GM23338 (cell line): ENCODE measurements at regions not wholly inside any gene's neighbourhood (a gene's known extent, or its start where the extent isn't known, plus 50 kb on each side); places are given as distances from the start of the nearest gene placed in this dataset.

Experiments used
- ATAC-seq: fragments of 200-7000 bp; cut with Tn5 transposase; 3 replicates; pipeline ENCODE4 v1.9.1; 2020
- DNase-seq: peaks from one replicate; pipeline ENCODE4 v3.0.0-alpha.2; 2015; ENCODE audit warnings: low spot score
- H2AFZ ChIP-seq: fragments of 200-600 bp; sonication (generic); 2 replicates; pipeline ENCODE4 v1.8.0; 2016; ENCODE audit warnings: antibody characterized with exemption, mild to moderate bottlenecking, moderate library complexity
- H3F3A ChIP-seq: fragments of 200-600 bp; sonication (generic); replicated peaks from 2 replicates; pipeline ENCODE4 v1.8.0; 2017; ENCODE audit warnings: antibody characterized with exemption, mixed run types, low read depth
- H3K27ac ChIP-seq: fragments of 200-600 bp; sonication (generic); 2 replicates; pipeline ENCODE4 v1.6.1; 2016; ENCODE audit warnings: low read depth
- H3K27me3 ChIP-seq: fragments of 200-600 bp; sonication (generic); 2 replicates; pipeline ENCODE4 v1.8.0; 2016; ENCODE audit warnings: mild to moderate bottlenecking, mixed run types, moderate library complexity; ENCODE audit not compliant: insufficient read depth
- H3K36me3 ChIP-seq: fragments of 200-600 bp; sonication (generic); 2 replicates; pipeline ENCODE4 v1.8.0; 2016; ENCODE audit warnings: mild to moderate bottlenecking; ENCODE audit not compliant: insufficient read depth
- H3K4me1 ChIP-seq: fragments of 200-600 bp; sonication (generic); 2 replicates; pipeline ENCODE4 v1.8.0; 2016; ENCODE audit warnings: mild to moderate bottlenecking, moderate library complexity; ENCODE audit not compliant: insufficient read depth
- H3K4me2 ChIP-seq: fragments of 200-600 bp; sonication (generic); 2 replicates; pipeline ENCODE4 v1.7.1; 2017; ENCODE audit warnings: mixed run types
- H3K4me3 ChIP-seq: fragments of 200-600 bp; sonication (generic); 2 replicates; pipeline ENCODE4 v1.6.1; 2016; ENCODE audit warnings: mixed run types
- H3K79me2 ChIP-seq: fragments of 200-600 bp; sonication (generic); replicated peaks from 2 replicates; pipeline ENCODE4 v1.8.0; 2017; ENCODE audit warnings: mild to moderate bottlenecking; ENCODE audit not compliant: insufficient read depth
- H3K9me2 ChIP-seq: fragments of 200-600 bp; sonication (generic); 2 replicates; pipeline ENCODE4 v1.8.0; 2017; ENCODE audit not compliant: insufficient read depth
- H4K20me1 ChIP-seq: fragments of 200-600 bp; sonication (generic); replicated peaks from 2 replicates; pipeline ENCODE4 v1.8.0; 2017; ENCODE audit warnings: mild to moderate bottlenecking; ENCODE audit not compliant: insufficient read depth
- H3K27ac Mint-ChIP-seq: 2 replicates; pipeline ENCODE4 v1.8.0; 2020; ENCODE audit warnings: inconsistent platforms, mild to moderate bottlenecking, moderate library complexity, mixed read lengths
- H3K27me3 Mint-ChIP-seq: 3 replicates; pipeline ENCODE4 v1.8.0; 2022; ENCODE audit warnings: low read depth, mild to moderate bottlenecking, moderate library complexity, mixed read lengths, inconsistent platforms; ENCODE audit not compliant: insufficient read depth, poor library complexity
- H3K36me3 Mint-ChIP-seq: 3 replicates; pipeline ENCODE4 v1.8.0; 2021; ENCODE audit warnings: low read depth, mild to moderate bottlenecking, inconsistent platforms, moderate library complexity, mixed read lengths
- H3K4me1 Mint-ChIP-seq: 3 replicates; pipeline ENCODE4 v1.8.0; 2020; ENCODE audit warnings: mild to moderate bottlenecking, inconsistent platforms, mixed read lengths
- H3K4me3 Mint-ChIP-seq: 3 replicates; pipeline ENCODE4 v1.8.0; 2021; ENCODE audit warnings: moderate library complexity, mild to moderate bottlenecking, inconsistent platforms, mixed read lengths
- H3K9me3 Mint-ChIP-seq: 3 replicates; pipeline ENCODE4 v1.8.0; 2020; ENCODE audit warnings: moderate library complexity, mild to moderate bottlenecking, inconsistent platforms, mixed read lengths
- CREB1 ChIP-seq: fragments of 250-450 bp; sonication (Bioruptor Pico); IDR thresholded peaks from 2 replicates; pipeline ENCODE4 v1.5.0; 2020; ENCODE audit warnings: low read depth, mild to moderate bottlenecking, moderate library complexity
- CTCF ChIP-seq, 2 experiments: fragments of 200-600 bp in 1 of 2; sonication (generic) in 1 of 2; conservative IDR thresholded peaks; 2 replicates each; pipeline versions ENCODE4 v1.5.1 to v1.6.1; 2016 to 2017; ENCODE audit warnings: antibody characterized with exemption in 2 of 2, low read depth in 2 of 2, mild to moderate bottlenecking in 2 of 2, moderate library complexity in 1 of 2
- EZH2 ChIP-seq: fragments of 200-600 bp; sonication (generic); IDR thresholded peaks from one replicate; pipeline ENCODE4 v1.8.0; 2017; ENCODE audit warnings: antibody characterized with exemption, mild to moderate bottlenecking, low read depth; ENCODE audit not compliant: unreplicated experiment
- EZH2phosphoT487 ChIP-seq: fragments of 200-600 bp; sonication (generic); IDR thresholded peaks from one replicate; pipeline ENCODE4 v1.8.1; 2018; ENCODE audit warnings: antibody characterized with exemption; ENCODE audit not compliant: unreplicated experiment
- JUNB ChIP-seq: IDR thresholded peaks from one replicate; pipeline ENCODE4 v1.6.1; 2016; ENCODE audit warnings: antibody characterized with exemption; ENCODE audit not compliant: unreplicated experiment
- NANOG ChIP-seq: IDR thresholded peaks from 2 replicates; pipeline ENCODE4 v1.6.1; 2016; ENCODE audit warnings: antibody characterized with exemption, borderline replicate concordance
- POLR2AphosphoS5 ChIP-seq: IDR thresholded peaks from 2 replicates; pipeline ENCODE4 v1.6.1; 2016; ENCODE audit warnings: antibody characterized with exemption, low read depth
- REST ChIP-seq: IDR thresholded peaks from one replicate; pipeline ENCODE4 v1.6.1; 2018; ENCODE audit warnings: antibody characterized with exemption; ENCODE audit not compliant: unreplicated experiment
- STAT1 ChIP-seq: IDR thresholded peaks from one replicate; pipeline ENCODE4 v1.6.1; 2016; ENCODE audit warnings: antibody characterized with exemption; ENCODE audit not compliant: unreplicated experiment
- ZNF114 ChIP-seq: fragments of 250-450 bp; sonication (Bioruptor Pico); IDR thresholded peaks from 2 replicates; pipeline ENCODE4 v1.5.0; 2020; ENCODE audit warnings: mild to moderate bottlenecking, moderate library complexity
- ZNF331 ChIP-seq: fragments of 250-450 bp; sonication (Bioruptor Pico); IDR thresholded peaks from 2 replicates; pipeline ENCODE4 v1.5.0; 2020; ENCODE audit warnings: low read depth, mild to moderate bottlenecking, moderate library complexity
- TF ChIP-seq, protein P1 (sequence below): IDR thresholded peaks from 2 replicates; pipeline ENCODE4 v1.6.1; 2016; ENCODE audit warnings: antibody characterized with exemption
- TF ChIP-seq, protein P2 (sequence below): fragments of 250-450 bp; sonication (Bioruptor Pico); IDR thresholded peaks from 2 replicates; pipeline ENCODE4 v1.5.0; 2020; ENCODE audit warnings: mild to moderate bottlenecking, moderate library complexity

DNA sequence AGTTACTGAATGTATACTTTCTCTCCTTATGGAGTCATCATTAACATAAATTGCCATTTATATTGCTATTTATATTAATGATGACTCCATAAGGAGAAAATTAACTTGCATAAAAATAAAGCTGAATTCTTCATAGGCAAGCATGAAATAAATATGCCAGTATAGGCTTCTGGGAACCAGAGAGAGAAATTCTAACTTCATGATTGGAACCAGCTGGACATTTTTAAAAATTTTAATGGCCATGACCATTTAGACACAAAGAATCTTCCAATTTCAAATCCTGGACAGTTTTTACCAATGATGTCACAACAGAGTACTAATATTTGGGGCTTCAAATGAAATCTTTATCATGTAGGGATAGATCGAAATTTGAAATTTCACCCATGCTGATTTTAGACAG, 268.7 kb downstream of the PTGER3 start:
- Mint-ChIP-seq H3K27ac (no peak overlapping the region), H3K4me1 (no peaks in the 10 kb centered on the region)
- H2AFZ ChIP-seq = no peak overlapping the region

More for the DNA sequence above, 268.7 kb downstream of the PTGER3 start:
- no peaks in the 10 kb centered on the region for H4K20me1 ChIP-seq
- H3K27ac ChIP-seq = no peak overlapping the region
- no peak overlapping the region for H3K4me2 ChIP-seq
- H3K36me3 Mint-ChIP-seq = no peaks in the 10 kb centered on the region
- H3K36me3 ChIP-seq = no peaks in the 10 kb centered on the region
- no peaks in the 10 kb centered on the region for H3K9me3 Mint-ChIP-seq
- no peaks in the 10 kb centered on the region for H3K27me3 Mint-ChIP-seq
- H3K4me3 ChIP-seq = no peak overlapping the region
- peaks cover 6% of the 10 kb centered on the region for H3K9me2 ChIP-seq
- TF ChIP-seq STAT1 (no peak), REST (no peak), NANOG (no peak), CTCF (conservative IDR thresholded peaks at IDR 0.05; ENCODE audit: low read depth in 2 of 2) (no peak), EZH2phosphoT487 (no peak), ZNF114 (CRISPR knock-in tag) (no peak), ZNF331 (no peak), POLR2AphosphoS5 (no peak), EZH2 (no peak), JUNB (no peak), CREB1 (CRISPR knock-in tag) (no peak)
- TF ChIP-seq, protein P1, sequence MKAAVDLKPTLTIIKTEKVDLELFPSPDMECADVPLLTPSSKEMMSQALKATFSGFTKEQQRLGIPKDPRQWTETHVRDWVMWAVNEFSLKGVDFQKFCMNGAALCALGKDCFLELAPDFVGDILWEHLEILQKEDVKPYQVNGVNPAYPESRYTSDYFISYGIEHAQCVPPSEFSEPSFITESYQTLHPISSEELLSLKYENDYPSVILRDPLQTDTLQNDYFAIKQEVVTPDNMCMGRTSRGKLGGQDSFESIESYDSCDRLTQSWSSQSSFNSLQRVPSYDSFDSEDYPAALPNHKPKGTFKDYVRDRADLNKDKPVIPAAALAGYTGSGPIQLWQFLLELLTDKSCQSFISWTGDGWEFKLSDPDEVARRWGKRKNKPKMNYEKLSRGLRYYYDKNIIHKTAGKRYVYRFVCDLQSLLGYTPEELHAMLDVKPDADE = no peak
- TF ChIP-seq, protein P2, sequence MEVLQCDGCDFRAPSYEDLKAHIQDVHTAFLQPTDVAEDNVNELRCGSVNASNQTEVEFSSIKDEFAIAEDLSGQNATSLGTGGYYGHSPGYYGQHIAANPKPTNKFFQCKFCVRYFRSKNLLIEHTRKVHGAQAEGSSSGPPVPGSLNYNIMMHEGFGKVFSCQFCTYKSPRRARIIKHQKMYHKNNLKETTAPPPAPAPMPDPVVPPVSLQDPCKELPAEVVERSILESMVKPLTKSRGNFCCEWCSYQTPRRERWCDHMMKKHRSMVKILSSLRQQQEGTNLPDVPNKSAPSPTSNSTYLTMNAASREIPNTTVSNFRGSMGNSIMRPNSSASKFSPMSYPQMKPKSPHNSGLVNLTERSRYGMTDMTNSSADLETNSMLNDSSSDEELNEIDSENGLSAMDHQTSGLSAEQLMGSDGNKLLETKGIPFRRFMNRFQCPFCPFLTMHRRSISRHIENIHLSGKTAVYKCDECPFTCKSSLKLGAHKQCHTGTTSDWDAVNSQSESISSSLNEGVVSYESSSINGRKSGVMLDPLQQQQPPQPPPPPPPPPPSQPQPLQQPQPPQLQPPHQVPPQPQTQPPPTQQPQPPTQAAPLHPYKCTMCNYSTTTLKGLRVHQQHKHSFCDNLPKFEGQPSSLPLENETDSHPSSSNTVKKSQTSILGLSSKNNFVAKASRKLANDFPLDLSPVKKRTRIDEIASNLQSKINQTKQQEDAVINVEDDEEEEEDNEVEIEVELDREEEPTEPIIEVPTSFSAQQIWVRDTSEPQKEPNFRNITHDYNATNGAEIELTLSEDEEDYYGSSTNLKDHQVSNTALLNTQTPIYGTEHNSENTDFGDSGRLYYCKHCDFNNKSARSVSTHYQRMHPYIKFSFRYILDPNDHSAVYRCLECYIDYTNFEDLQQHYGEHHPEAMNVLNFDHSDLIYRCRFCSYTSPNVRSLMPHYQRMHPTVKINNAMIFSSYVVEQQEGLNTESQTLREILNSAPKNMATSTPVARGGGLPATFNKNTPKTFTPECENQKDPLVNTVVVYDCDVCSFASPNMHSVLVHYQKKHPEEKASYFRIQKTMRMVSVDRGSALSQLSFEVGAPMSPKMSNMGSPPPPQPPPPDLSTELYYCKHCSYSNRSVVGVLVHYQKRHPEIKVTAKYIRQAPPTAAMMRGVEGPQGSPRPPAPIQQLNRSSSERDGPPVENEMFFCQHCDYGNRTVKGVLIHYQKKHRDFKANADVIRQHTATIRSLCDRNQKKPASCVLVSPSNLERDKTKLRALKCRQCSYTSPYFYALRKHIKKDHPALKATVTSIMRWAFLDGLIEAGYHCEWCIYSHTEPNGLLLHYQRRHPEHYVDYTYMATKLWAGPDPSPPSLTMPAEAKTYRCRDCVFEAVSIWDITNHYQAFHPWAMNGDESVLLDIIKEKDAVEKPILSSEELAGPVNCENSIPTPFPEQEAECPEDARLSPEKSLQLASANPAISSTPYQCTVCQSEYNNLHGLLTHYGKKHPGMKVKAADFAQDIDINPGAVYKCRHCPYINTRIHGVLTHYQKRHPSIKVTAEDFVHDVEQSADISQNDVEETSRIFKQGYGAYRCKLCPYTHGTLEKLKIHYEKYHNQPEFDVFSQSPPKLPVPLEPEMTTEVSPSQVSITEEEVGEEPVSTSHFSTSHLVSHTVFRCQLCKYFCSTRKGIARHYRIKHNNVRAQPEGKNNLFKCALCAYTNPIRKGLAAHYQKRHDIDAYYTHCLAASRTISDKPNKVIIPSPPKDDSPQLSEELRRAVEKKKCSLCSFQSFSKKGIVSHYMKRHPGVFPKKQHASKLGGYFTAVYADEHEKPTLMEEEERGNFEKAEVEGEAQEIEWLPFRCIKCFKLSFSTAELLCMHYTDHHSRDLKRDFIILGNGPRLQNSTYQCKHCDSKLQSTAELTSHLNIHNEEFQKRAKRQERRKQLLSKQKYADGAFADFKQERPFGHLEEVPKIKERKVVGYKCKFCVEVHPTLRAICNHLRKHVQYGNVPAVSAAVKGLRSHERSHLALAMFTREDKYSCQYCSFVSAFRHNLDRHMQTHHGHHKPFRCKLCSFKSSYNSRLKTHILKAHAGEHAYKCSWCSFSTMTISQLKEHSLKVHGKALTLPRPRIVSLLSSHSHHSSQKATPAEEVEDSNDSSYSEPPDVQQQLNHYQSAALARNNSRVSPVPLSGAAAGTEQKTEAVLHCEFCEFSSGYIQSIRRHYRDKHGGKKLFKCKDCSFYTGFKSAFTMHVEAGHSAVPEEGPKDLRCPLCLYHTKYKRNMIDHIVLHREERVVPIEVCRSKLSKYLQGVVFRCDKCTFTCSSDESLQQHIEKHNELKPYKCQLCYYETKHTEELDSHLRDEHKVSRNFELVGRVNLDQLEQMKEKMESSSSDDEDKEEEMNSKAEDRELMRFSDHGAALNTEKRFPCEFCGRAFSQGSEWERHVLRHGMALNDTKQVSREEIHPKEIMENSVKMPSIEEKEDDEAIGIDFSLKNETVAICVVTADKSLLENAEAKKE = no peak
- H3K4me3 Mint-ChIP-seq = no peak overlapping the region
- ATAC-seq (no peak), DNase-seq (no peak)
- H3K79me2 ChIP-seq = no peaks in the 10 kb centered on the region
- H3K27me3 ChIP-seq = no peaks in the 10 kb centered on the region
- H3K4me1 ChIP-seq = no peaks in the 10 kb centered on the region
- H3F3A ChIP-seq = no peaks in the 10 kb centered on the region
